Neural cell (in vitro differentiated cells): ENCODE measurements at regions not wholly inside any gene's neighbourhood (a gene's known extent, or its start where the extent isn't known, plus 50 kb on each side); places are given as distances from the start of the nearest gene placed in this dataset.

ENCODE experiments used
- EP300 ChIP-seq: fragments of 450-650 bp; conservative IDR thresholded peaks from 2 replicates; pipeline ENCODE4 v1.6.1; 2014; ENCODE audit warnings: antibody characterized with exemption, mild to moderate bottlenecking, moderate library complexity; ENCODE audit not compliant: poor library complexity, severe bottlenecking
- POLR2AphosphoS5 ChIP-seq: IDR thresholded peaks from 2 replicates; pipeline ENCODE4 v1.6.1; 2012
- TF ChIP-seq, protein P1 (sequence below): fragments of 450-650 bp; IDR thresholded peaks from 2 replicates; pipeline ENCODE4 v1.5.1; 2014; ENCODE audit warnings: antibody characterized with exemption, mild to moderate bottlenecking, moderate library complexity; ENCODE audit not compliant: poor library complexity, severe bottlenecking

DNA sequence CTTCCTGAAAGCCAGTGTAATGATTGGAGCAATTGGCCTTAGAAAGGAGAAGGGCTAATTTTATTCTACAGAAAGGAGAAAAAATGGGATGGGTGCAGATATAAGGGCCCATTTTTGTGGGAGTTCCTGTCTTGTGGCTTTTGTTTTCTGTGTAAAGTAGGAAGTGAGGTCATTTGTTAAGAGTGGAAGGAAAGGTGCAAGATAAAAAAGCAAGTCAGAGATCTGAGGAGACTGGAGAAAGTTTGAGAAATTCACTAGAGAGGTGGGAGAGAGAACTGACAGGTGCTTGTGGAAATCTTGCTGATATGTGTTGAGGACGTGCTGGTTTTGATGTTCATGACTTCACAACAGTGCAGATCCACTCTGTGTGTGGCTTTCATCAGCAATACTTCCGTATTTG lies 349.4 kb downstream of the DLEU7 start:
- TF ChIP-seq, protein P1, sequence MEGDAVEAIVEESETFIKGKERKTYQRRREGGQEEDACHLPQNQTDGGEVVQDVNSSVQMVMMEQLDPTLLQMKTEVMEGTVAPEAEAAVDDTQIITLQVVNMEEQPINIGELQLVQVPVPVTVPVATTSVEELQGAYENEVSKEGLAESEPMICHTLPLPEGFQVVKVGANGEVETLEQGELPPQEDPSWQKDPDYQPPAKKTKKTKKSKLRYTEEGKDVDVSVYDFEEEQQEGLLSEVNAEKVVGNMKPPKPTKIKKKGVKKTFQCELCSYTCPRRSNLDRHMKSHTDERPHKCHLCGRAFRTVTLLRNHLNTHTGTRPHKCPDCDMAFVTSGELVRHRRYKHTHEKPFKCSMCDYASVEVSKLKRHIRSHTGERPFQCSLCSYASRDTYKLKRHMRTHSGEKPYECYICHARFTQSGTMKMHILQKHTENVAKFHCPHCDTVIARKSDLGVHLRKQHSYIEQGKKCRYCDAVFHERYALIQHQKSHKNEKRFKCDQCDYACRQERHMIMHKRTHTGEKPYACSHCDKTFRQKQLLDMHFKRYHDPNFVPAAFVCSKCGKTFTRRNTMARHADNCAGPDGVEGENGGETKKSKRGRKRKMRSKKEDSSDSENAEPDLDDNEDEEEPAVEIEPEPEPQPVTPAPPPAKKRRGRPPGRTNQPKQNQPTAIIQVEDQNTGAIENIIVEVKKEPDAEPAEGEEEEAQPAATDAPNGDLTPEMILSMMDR, result no peak
- TF ChIP-seq POLR2AphosphoS5 (no peak), EP300 (no peak)
